SU-DHL-6 (cell line): ENCODE measurements at regions not wholly inside any gene's neighbourhood (a gene's known extent, or its start where the extent isn't known, plus 50 kb on each side); places are given as distances from the start of the nearest gene placed in this dataset.

Source experiments
- CTCF ChIP-seq: fragments of 200-600 bp; sonication (generic); IDR thresholded peaks from one replicate; pipeline ENCODE4 v1.5.1; 2017; ENCODE audit warnings: antibody characterized with exemption, mild to moderate bottlenecking, low read length, moderate library complexity; ENCODE audit not compliant: insufficient read depth, poor library complexity, severe bottlenecking
- EZH2phosphoT487 ChIP-seq: fragments of 200-600 bp; sonication (generic), shearing (Covaris generic); conservative IDR thresholded peaks from 2 replicates; pipeline ENCODE4 v1.6.1; 2018; ENCODE audit warnings: mild to moderate bottlenecking, antibody characterized with exemption, low read length, moderate library complexity, mixed read lengths

DNA sequence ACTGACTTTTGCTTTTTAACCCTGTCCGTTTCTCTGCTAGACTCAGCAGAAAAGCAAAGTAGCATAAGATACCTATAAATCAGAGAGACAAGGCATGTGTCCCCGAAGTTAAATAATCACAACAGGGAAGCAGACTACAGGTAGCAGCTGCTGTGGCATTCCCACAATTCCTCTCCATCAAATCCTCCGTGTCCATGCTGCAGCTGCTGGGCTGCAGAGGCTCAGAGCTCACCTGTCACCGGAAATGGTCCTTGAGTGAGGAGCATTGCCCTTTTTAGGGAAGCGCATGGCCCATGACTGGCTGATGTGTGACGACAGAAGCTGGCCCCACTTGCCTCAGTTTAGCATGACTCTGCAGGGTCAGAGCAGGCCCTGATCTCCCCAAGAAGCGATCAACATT is 125.0 kb downstream of the MSX2 start:
- TF ChIP-seq EZH2phosphoT487 (no peak), CTCF (no peak)
